NOMO-1 treated with DMSO at 0.1 percent for 48 hours (cell line): ENCODE measurements at regions not wholly inside any gene's neighbourhood (a gene's known extent, or its start where the extent isn't known, plus 50 kb on each side); places are given as distances from the start of the nearest gene placed in this dataset.

Experiments
- DNase-seq: peaks from one replicate; lab custom pipeline; 2025; ENCODE audit not compliant: unreplicated experiment; lab: John Stamatoyannopoulos, UW

- no peak for DNase-seq
Observed at GRCh38 chr14:66143387-66144112, 342.6 kb upstream of the CCDC196 start.

GRCh38 chr14:66152302-66152701, 333.9 kb upstream of the CCDC196 start:
- no peak for DNase-seq

- DNase-seq: no peak
Observed at GRCh38 chr14:66152747-66153146, 333.4 kb upstream of the CCDC196 start.

- no peak for DNase-seq
Observed at GRCh38 chr14:66163023-66163422, 323.1 kb upstream of the CCDC196 start.

- no peak for DNase-seq
Observed at GRCh38 chr14:66165337-66165736, 320.8 kb upstream of the CCDC196 start.

- no peak for DNase-seq
Observed at GRCh38 chr14:66174453-66174891, 311.7 kb upstream of the CCDC196 start.

GRCh38 chr14:66177935-66178334, 308.2 kb upstream of the CCDC196 start:
- no peak for DNase-seq

GRCh38 chr14:66196670-66197069, 289.5 kb upstream of the CCDC196 start:
- DNase-seq: no peak

- no peak for DNase-seq
Observed at GRCh38 chr14:66197276-66197675, 288.9 kb upstream of the CCDC196 start.

GRCh38 chr14:66206554-66206953, 279.6 kb upstream of the CCDC196 start:
- DNase-seq: no peak

- no peak for DNase-seq
Observed at GRCh38 chr14:66216763-66217162, 269.4 kb upstream of the CCDC196 start.

- DNase-seq: no peak
Observed at GRCh38 chr14:66219886-66220285, 266.3 kb upstream of the CCDC196 start.

- DNase-seq: no peak
Observed at GRCh38 chr14:66224492-66225178, 261.5 kb upstream of the CCDC196 start.

- no peak for DNase-seq
Observed at GRCh38 chr14:66225337-66225736, 260.8 kb upstream of the CCDC196 start.

- no peak for DNase-seq
Observed at GRCh38 chr14:66228267-66228970, 257.8 kb upstream of the CCDC196 start.

GRCh38 chr14:66231820-66232219, 254.4 kb upstream of the CCDC196 start:
- no peak for DNase-seq

- DNase-seq: no peak
Observed at GRCh38 chr14:66233591-66233990, 252.6 kb upstream of the CCDC196 start.

GRCh38 chr14:66234411-66234810, 251.8 kb upstream of the CCDC196 start:
- no peak for DNase-seq

- no peak for DNase-seq
Observed at GRCh38 chr14:66237741-66238140, 248.4 kb upstream of the CCDC196 start.

GRCh38 chr14:66238969-66239368, 247.2 kb upstream of the CCDC196 start:
- DNase-seq: no peak

- DNase-seq: no peak
Observed at GRCh38 chr14:66239589-66239988, 246.6 kb upstream of the CCDC196 start.

GRCh38 chr14:66240105-66240504, 246.1 kb upstream of the CCDC196 start:
- DNase-seq: no peak
